Fibroblast of mammary gland (primary cell): ENCODE measurements at regions not wholly inside any gene's neighbourhood (a gene's known extent, or its start where the extent isn't known, plus 50 kb on each side); places are given as distances from the start of the nearest gene placed in this dataset.
A peak's percentile ranks its signal among the peaks of the same experiment; 100 is the strongest.

ENCODE experiments used
- DNase-seq: peaks from one replicate; pipeline ENCODE4 v3.0.0-alpha.2; 2010; ENCODE audit warnings: low read depth
- H3K4me3 ChIP-seq: 2 replicates; pipeline ENCODE4 v1.5.1; 2011; ENCODE audit warnings: low read depth, mild to moderate bottlenecking, low read length, moderate library complexity; ENCODE audit not compliant: control insufficient read depth
- TF ChIP-seq, protein P1 (sequence below): conservative IDR thresholded peaks from 2 replicates; pipeline ENCODE4 v1.5.1; 2011; ENCODE audit warnings: low read depth, low read length, inconsistent platforms; ENCODE audit not compliant: control insufficient read depth, insufficient read depth

DNA sequence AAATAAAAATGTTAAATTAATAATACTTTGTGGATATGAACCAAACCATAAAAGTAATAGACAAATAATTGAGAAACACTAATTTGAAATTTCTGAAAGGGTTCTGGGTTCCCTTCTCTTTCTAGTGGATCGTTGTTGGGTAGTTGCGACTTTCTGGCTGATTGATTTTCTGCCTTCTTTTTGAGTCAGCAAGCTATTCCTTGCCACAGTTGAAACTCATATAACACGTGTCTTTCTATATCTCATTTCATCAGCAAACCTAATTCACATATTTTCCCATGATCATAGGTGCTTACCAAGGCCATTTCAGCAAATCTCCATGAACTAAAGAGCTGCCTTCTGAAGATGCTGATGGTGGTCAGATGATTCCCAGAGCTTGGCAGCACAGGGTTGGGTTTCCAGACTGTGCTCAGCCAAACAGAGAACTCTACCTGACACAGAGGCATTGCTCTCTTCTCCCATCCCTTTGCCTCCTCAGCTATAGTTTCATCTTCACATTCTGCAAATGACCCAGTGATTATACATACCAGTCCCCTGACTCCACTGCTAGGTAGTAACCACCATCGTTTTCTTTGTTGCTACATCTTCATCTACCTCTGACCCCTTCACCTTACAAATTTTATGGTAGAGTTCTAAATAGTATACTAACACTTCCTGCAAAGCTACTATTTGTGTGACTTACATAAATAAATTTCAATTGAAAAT, 383.9 kb upstream of the DPH6 start:
- TF ChIP-seq, protein P1, sequence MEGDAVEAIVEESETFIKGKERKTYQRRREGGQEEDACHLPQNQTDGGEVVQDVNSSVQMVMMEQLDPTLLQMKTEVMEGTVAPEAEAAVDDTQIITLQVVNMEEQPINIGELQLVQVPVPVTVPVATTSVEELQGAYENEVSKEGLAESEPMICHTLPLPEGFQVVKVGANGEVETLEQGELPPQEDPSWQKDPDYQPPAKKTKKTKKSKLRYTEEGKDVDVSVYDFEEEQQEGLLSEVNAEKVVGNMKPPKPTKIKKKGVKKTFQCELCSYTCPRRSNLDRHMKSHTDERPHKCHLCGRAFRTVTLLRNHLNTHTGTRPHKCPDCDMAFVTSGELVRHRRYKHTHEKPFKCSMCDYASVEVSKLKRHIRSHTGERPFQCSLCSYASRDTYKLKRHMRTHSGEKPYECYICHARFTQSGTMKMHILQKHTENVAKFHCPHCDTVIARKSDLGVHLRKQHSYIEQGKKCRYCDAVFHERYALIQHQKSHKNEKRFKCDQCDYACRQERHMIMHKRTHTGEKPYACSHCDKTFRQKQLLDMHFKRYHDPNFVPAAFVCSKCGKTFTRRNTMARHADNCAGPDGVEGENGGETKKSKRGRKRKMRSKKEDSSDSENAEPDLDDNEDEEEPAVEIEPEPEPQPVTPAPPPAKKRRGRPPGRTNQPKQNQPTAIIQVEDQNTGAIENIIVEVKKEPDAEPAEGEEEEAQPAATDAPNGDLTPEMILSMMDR = no peak
- H3K4me3 ChIP-seq = no peak overlapping the region
- no peak for DNase-seq

DNA sequence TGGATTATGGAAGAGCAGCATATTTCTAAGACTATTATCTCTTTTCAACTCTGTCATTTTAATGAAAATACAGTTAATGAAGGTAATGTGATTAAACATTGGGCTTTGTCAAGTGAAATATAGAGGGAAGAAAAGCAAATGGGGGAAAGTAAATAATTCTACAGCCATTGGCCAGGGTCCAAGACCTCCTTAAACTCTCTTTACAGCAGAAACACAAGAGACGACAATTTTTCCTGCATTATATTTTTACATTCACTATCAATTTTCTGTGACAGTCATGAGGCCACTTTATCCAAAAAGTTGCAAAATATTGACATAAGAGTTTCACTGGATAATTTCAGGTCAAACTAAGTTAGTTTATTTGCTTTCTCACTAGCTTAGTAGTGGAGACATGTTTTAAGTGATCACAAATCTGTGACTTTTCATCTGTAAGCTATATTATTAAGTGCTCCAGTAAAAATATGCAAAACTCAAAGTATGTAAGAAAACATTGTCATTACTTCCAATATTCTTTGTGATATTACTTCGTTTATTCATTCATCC, 385.9 kb upstream of the DPH6 start:
- TF ChIP-seq, protein P1 = no peak
- no peak for DNase-seq
- no peak overlapping the region for H3K4me3 ChIP-seq

DNA sequence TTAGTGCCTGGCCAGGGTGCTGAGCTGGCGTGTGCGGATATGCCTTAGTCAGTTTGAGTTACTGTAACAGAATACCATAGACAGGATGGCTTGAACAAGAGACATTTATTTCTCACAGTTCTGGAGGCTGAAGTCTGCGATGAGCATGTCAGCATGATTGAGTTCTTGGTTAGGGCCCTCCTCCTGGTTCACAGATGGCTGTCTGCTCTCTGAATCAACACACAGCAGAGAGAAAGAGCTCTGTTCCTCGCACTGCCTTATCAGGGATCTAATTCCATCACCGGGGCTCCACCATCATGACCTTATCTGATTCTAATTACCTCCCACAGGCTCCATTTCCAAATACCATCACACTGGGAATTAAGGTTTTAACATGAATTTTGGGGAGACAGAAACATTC, 386.6 kb upstream of the DPH6 start:
- TF ChIP-seq, protein P1 = no peak
- peak; percentile 6 for DNase-seq

DNA sequence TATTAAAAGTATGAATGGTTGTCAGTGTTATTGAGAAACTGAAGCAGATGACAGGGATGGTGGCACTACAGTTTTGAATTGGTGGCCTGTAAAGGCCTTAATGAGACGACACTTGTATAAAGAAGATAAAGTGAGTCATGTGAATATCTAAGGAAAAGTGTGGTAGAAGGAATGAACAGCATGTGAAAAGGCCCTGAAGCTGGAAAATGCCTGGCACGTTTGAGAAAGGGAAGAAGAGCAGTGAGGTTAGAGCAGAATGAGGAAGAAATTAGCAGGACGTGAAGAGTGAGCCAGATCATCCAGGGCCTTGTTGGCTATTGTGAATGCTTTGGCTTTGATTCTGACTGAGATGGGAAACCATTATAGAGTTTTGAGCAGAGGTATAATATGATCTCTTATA, 387.6 kb upstream of the DPH6 start:
- TF ChIP-seq, protein P1 = no peak
- H3K4me3 ChIP-seq = no peak overlapping the region
- DNase-seq = no peak

More for the DNA sequence above, 386.6 kb upstream of the DPH6 start:
- no peak overlapping the region for H3K4me3 ChIP-seq

DNA sequence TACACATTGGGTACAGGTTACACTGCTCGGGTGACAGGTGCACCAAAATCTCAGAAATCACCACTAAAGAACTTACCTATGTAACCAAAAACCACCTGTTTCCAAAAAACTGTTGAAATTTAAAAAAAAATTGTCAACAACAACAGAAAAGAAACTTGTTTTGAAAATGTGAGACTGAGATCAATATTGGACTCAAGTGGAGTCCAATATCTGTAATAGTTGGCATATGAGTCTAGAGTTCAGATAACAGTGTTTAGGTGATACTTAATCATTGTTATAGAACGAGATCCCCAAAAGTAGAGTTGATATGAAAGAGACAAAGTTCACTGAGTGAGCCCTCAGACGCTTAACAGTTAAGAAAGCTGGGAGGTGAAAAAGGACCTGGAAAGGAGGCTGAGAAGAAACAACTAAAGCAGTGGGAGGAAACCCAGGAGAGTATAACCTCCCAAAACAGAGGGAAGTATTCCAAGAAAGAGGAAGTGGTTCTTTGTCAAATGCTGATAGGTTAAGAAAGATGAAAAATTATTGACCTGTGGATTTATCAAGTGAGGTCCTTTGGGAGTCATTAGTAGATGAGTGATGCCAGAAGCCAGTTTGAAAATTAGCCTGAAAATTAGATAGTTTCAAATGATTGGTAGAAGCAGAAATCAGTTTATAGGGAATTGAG, 388.6 kb upstream of the DPH6 start:
- DNase-seq = no peak
- no peak overlapping the region for H3K4me3 ChIP-seq
- TF ChIP-seq, protein P1 = no peak

DNA sequence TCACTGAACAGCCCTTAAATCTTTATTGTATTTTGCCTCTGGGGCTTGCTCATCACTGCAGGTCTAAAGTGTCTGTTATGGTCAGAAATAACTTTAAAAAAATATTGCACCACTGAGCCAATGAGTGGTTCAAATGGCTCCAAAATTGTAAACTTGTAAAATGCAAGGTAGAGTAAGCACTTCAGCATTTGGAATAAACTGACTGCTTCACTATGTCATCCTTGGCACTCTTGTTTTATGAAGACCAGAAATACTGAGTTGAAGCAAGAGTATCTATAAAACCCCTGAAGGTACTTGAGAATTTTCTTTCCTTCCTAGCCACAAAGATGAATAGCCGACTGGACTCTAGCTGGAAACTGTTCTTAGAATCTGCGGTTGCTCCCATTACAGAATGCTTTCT, 390.3 kb upstream of the DPH6 start:
- TF ChIP-seq, protein P1 = no peak
- no peak for DNase-seq
- no peak overlapping the region for H3K4me3 ChIP-seq
